Esophagus squamous epithelium (tissue), 4 donors: ENCODE measurements at regions not wholly inside any gene's neighbourhood (a gene's known extent, or its start where the extent isn't known, plus 50 kb on each side); places are given as distances from the start of the nearest gene placed in this dataset.

Experiments used
- CTCF ChIP-seq, 6 experiments: fragments of 450-650 bp in 4 of 6; fragments of 200-600 bp in 2 of 6; sonication (generic) in 2 of 6; IDR thresholded peaks; one replicate each; pipeline ENCODE4 v1.5.1; 2016 to 2019; ENCODE audit warnings: antibody characterized with exemption in 6 of 6, mild to moderate bottlenecking in 4 of 6, moderate library complexity in 4 of 6
- POLR2A ChIP-seq, 4 donors: fragments of 450-650 bp; IDR thresholded peaks; one replicate each; pipeline ENCODE4 v1.6.1; 2017; ENCODE audit warnings: antibody characterized with exemption in 4 of 4, mild to moderate bottlenecking in 4 of 4, moderate library complexity in 3 of 4

- TF ChIP-seq CTCF (IDR thresholded peaks at IDR 0.05) (no peak), POLR2A (IDR thresholded peaks at IDR 0.05) (no peak)
Observed at GRCh38 chr20:23224806-23225205, 125.8 kb upstream of the NXT1 start.
